ENCODE measurements at regions not wholly inside any gene's neighbourhood (a gene's known extent, or its start where the extent isn't known, plus 50 kb on each side); places are given as distances from the start of the nearest gene placed in this dataset.

DNA sequence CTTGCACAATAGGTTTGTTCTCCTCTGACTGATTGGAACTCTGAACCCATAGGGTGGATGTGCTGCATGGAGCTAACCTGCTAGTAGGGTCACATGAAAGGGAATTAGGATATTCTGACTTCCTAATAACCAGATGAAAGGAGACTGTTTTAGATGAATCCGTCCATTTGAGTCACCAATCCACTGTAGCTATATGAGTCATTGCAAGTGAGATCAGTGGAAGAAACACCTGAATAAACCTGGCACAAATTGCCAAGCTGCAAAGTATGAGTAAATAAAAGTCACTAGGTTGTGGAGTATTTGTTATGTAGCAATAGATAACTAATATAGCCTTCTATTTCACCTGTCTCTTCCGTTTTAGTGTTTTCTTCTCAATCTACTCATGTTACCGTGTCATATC, 584.4 kb downstream of the PDCD6IP start:
- TF ChIP-seq, protein P1, sequence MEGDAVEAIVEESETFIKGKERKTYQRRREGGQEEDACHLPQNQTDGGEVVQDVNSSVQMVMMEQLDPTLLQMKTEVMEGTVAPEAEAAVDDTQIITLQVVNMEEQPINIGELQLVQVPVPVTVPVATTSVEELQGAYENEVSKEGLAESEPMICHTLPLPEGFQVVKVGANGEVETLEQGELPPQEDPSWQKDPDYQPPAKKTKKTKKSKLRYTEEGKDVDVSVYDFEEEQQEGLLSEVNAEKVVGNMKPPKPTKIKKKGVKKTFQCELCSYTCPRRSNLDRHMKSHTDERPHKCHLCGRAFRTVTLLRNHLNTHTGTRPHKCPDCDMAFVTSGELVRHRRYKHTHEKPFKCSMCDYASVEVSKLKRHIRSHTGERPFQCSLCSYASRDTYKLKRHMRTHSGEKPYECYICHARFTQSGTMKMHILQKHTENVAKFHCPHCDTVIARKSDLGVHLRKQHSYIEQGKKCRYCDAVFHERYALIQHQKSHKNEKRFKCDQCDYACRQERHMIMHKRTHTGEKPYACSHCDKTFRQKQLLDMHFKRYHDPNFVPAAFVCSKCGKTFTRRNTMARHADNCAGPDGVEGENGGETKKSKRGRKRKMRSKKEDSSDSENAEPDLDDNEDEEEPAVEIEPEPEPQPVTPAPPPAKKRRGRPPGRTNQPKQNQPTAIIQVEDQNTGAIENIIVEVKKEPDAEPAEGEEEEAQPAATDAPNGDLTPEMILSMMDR (IDR thresholded peaks at IDR 0.05), result no peak
- TF ChIP-seq, protein P2, sequence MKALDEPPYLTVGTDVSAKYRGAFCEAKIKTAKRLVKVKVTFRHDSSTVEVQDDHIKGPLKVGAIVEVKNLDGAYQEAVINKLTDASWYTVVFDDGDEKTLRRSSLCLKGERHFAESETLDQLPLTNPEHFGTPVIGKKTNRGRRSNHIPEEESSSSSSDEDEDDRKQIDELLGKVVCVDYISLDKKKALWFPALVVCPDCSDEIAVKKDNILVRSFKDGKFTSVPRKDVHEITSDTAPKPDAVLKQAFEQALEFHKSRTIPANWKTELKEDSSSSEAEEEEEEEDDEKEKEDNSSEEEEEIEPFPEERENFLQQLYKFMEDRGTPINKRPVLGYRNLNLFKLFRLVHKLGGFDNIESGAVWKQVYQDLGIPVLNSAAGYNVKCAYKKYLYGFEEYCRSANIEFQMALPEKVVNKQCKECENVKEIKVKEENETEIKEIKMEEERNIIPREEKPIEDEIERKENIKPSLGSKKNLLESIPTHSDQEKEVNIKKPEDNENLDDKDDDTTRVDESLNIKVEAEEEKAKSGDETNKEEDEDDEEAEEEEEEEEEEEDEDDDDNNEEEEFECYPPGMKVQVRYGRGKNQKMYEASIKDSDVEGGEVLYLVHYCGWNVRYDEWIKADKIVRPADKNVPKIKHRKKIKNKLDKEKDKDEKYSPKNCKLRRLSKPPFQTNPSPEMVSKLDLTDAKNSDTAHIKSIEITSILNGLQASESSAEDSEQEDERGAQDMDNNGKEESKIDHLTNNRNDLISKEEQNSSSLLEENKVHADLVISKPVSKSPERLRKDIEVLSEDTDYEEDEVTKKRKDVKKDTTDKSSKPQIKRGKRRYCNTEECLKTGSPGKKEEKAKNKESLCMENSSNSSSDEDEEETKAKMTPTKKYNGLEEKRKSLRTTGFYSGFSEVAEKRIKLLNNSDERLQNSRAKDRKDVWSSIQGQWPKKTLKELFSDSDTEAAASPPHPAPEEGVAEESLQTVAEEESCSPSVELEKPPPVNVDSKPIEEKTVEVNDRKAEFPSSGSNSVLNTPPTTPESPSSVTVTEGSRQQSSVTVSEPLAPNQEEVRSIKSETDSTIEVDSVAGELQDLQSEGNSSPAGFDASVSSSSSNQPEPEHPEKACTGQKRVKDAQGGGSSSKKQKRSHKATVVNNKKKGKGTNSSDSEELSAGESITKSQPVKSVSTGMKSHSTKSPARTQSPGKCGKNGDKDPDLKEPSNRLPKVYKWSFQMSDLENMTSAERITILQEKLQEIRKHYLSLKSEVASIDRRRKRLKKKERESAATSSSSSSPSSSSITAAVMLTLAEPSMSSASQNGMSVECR (CRISPR knock-in tag; IDR thresholded peaks at IDR 0.05; ENCODE audit: borderline replicate concordance), result no peak
- TF ChIP-seq CREB1 (CRISPR knock-in tag; IDR thresholded peaks at IDR 0.05) (no peak), MXD4 (CRISPR knock-in tag; IDR thresholded peaks at IDR 0.05; ENCODE audit: borderline replicate concordance) (no peak), TCF7 (CRISPR knock-in tag; IDR thresholded peaks at IDR 0.05; ENCODE audit: low read depth) (no peak), CREM (CRISPR knock-in tag; IDR thresholded peaks at IDR 0.05) (no peak), ETV6 (CRISPR knock-in tag; IDR thresholded peaks at IDR 0.05) (no peak), FOXP1 (CRISPR knock-in tag; IDR thresholded peaks at IDR 0.05; ENCODE audit: borderline replicate concordance) (no peak), HMGA2 (CRISPR knock-in tag; IDR thresholded peaks at IDR 0.05) (no peak)
- TF ChIP-seq, protein P3, sequence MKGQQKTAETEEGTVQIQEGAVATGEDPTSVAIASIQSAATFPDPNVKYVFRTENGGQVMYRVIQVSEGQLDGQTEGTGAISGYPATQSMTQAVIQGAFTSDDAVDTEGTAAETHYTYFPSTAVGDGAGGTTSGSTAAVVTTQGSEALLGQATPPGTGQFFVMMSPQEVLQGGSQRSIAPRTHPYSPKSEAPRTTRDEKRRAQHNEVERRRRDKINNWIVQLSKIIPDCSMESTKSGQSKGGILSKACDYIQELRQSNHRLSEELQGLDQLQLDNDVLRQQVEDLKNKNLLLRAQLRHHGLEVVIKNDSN (CRISPR knock-in tag; IDR thresholded peaks at IDR 0.05), result no peak

All from WTC11 (cell line).